Endothelial cell of umbilical vein (primary cell): ENCODE measurements at regions not wholly inside any gene's neighbourhood (a gene's known extent, or its start where the extent isn't known, plus 50 kb on each side); places are given as distances from the start of the nearest gene placed in this dataset.

Experiments
- BruUV-seq: library from RNA; stranded (reverse); fragments of 400-500 nt; replicated peaks from 2 replicates; lab custom pipeline; 2021; lab: Mats Ljungman, UMichigan
- CTCF ChIA-PET: fragments of 300-600, 350-600 bp; sonication (Branson Sonifier 250); formaldehyde crosslinking; loops from one replicate; lab custom pipeline; 2021; ENCODE audit warnings: antibody characterized with exemption, inconsistent platforms; lab: Charles Lee
- POLR2A ChIA-PET: fragments of 300-600, 350-600 bp; sonication (Branson Sonifier 250); formaldehyde crosslinking; loops from one replicate; lab custom pipeline; 2021; ENCODE audit warnings: antibody characterized with exemption, inconsistent platforms; lab: Charles Lee
- DNase-seq: peaks from one replicate; pipeline ENCODE4 v3.0.0-alpha.2; 2011; ENCODE audit warnings: low read depth, low spot score
- FAIRE-seq: peaks from 2 replicates; lab custom pipeline; 2011; peaks lifted over from hg19 to GRCh38; lab: Jason Lieb, UNC
- H2AFZ ChIP-seq: 2 replicates; pipeline ENCODE4 v1.6.0; 2012; ENCODE audit warnings: low read depth, low read length, control low read depth, inconsistent platforms
- H3K27ac ChIP-seq: 2 replicates; pipeline ENCODE4 v1.5.1; 2011; ENCODE audit warnings: low read depth, mild to moderate bottlenecking, control low read depth, low read length, moderate library complexity; ENCODE audit not compliant: insufficient read depth
- H3K27me3 ChIP-seq, 2 experiments: 2 replicates each; pipeline versions ENCODE4 v1.6.0 to v1.6.1; 2011; ENCODE audit warnings: low read length in 2 of 2, mixed read lengths in 1 of 2; ENCODE audit not compliant: control insufficient read depth in 2 of 2, insufficient read depth in 2 of 2
- H3K36me3 ChIP-seq, 2 experiments: 2 replicates in 1 of 2; 3 replicates in 1 of 2; pipeline ENCODE4 v1.5.1; 2011; ENCODE audit warnings: low read length in 2 of 2, mild to moderate bottlenecking in 1 of 2, moderate library complexity in 1 of 2; ENCODE audit not compliant: control insufficient read depth in 2 of 2, insufficient read depth in 2 of 2; ENCODE audit errors: extremely low read depth in 1 of 2
- H3K4me1 ChIP-seq: 3 replicates; pipeline ENCODE4 v1.5.1; 2011; ENCODE audit warnings: mild to moderate bottlenecking, low read length; ENCODE audit not compliant: control insufficient read depth, insufficient read depth; ENCODE audit errors: extremely low read depth
- H3K4me2 ChIP-seq: 2 replicates; pipeline ENCODE4 v1.6.1; 2011; ENCODE audit warnings: low read length, control low read depth, mixed read lengths; ENCODE audit not compliant: insufficient read depth
- H3K4me3 ChIP-seq, 3 experiments: fragments of 200-600 bp in 1 of 3; sonication (generic), shearing (Covaris generic) in 1 of 3; replicated peaks in 1 of 3; 2 replicates each; pipeline ENCODE4 v1.5.1; 2011 to 2016; ENCODE audit warnings: control low read depth in 3 of 3, low read length in 3 of 3, mild to moderate bottlenecking in 2 of 3, inconsistent platforms in 1 of 3, low read depth in 1 of 3, moderate library complexity in 1 of 3; ENCODE audit not compliant: insufficient read depth in 1 of 3
- H3K79me2 ChIP-seq: 2 replicates; pipeline ENCODE4 v1.6.0; 2012; ENCODE audit warnings: low read length, inconsistent platforms; ENCODE audit not compliant: control insufficient read depth, insufficient read depth
- H3K9ac ChIP-seq: replicated peaks from 2 replicates; pipeline ENCODE3; 2011; ENCODE audit warnings: low read length, control low read depth; ENCODE audit not compliant: insufficient read depth; ENCODE audit errors: extremely low read depth
- H3K9me1 ChIP-seq: replicated peaks from 3 replicates; pipeline ENCODE4 v1.6.0; 2011; ENCODE audit warnings: mild to moderate bottlenecking, low read length; ENCODE audit not compliant: control insufficient read depth, insufficient read depth; ENCODE audit errors: extremely low read depth
- H3K9me3 ChIP-seq: replicated peaks from 2 replicates; pipeline ENCODE4 v1.5.1; 2012; ENCODE audit warnings: low read length, inconsistent platforms; ENCODE audit not compliant: control insufficient read depth, insufficient read depth
- H4K20me1 ChIP-seq: replicated peaks from 2 replicates; pipeline ENCODE3; 2011; ENCODE audit warnings: mild to moderate bottlenecking, low read length; ENCODE audit not compliant: control insufficient read depth, insufficient read depth; ENCODE audit errors: extremely low read depth
- CTCF ChIP-seq, 2 donors: IDR thresholded peaks; 1 replicate in 1 of 2; 2 replicates in 1 of 2; pipeline ENCODE4 v1.5.1; 2011; ENCODE audit warnings: low read length in 2 of 2, mild to moderate bottlenecking in 2 of 2, moderate library complexity in 2 of 2, control low read depth in 1 of 2, inconsistent platforms in 1 of 2, low read depth in 1 of 2; ENCODE audit not compliant: insufficient read depth in 1 of 2; ENCODE audit errors: extremely low read depth in 1 of 2
- EZH2 ChIP-seq: IDR thresholded peaks from 2 replicates; pipeline ENCODE4 v1.6.1; 2012; ENCODE audit warnings: borderline replicate concordance, low read depth, mild to moderate bottlenecking, moderate library complexity, low read length, inconsistent platforms; ENCODE audit not compliant: severe bottlenecking
- FOS ChIP-seq: IDR thresholded peaks from 2 replicates; pipeline ENCODE4 v1.6.1; 2011; ENCODE audit warnings: mild to moderate bottlenecking, low read length, moderate library complexity, borderline replicate concordance; ENCODE audit not compliant: insufficient read depth
- GATA2 ChIP-seq: IDR thresholded peaks from 2 replicates; pipeline ENCODE4 v1.7.0; 2011; ENCODE audit warnings: low read depth, mild to moderate bottlenecking, moderate library complexity, mixed read lengths, low read length; ENCODE audit not compliant: insufficient read length, insufficient read depth
- JUN ChIP-seq: IDR thresholded peaks from 2 replicates; pipeline ENCODE4 v1.6.1; 2011; ENCODE audit warnings: borderline replicate concordance, low read depth; ENCODE audit not compliant: insufficient read length, insufficient read depth
- MAX ChIP-seq: IDR thresholded peaks from 2 replicates; pipeline ENCODE4 v1.6.1; 2011; ENCODE audit not compliant: insufficient read depth, insufficient read length
- MYC ChIP-seq: IDR thresholded peaks from one replicate; pipeline ENCODE4 v1.6.1; 2011; ENCODE audit warnings: mild to moderate bottlenecking, low read depth, low read length
- POLR2A ChIP-seq: IDR thresholded peaks from 2 replicates; pipeline ENCODE4 v1.6.1; 2012; ENCODE audit warnings: low read depth, mild to moderate bottlenecking, control low read depth, low read length
- POLR2AphosphoS5 ChIP-seq: IDR thresholded peaks from 2 replicates; pipeline ENCODE4 v1.6.1; 2012; ENCODE audit warnings: low read depth, mild to moderate bottlenecking, control low read depth, low read length, moderate library complexity; ENCODE audit not compliant: insufficient read depth
- dilution Hi-C: fragments of 300-500 bp; cut with MboI; formaldehyde crosslinking; loops from one replicate; pipeline ENCODE4 v1.15.0; 2019; ENCODE audit warnings: low sequenced_read_pairs; ENCODE audit not compliant: extremely low pct_ligation_motif_present
- intact Hi-C: fragments of 100-400 bp; cut with micrococcal nuclease; formaldehyde crosslinking; loops from one replicate; pipeline ENCODE4 v1.10.0; 2022

DNA sequence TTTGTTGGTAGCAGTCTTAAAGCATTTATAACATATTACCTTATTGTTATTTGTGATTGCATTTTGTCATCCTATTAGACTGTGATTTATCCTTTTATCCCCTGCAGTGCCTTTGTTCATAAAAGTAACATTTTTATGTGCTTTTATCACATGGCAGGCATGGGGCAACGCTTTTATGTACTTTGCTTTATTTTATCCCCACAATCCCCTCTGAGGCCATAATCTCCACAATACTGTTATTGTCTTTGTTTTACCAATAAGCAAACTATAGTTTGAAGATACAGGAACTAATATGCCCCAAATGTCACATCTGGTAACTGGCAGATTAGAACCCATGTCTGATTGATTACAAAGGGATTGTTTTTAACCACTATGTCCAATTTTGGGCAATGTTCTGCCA, 613.5 kb downstream of the REEP3 start:
- FAIRE-seq (no peak), DNase-seq (no peak)
- ChIA-PET POLR2A (no interaction called here), CTCF (no interaction called here)
- Histone ChIP-seq H3K4me1 (no peaks in the 10 kb centered on the region), H3K27ac (no peak overlapping the region), H3K27me3 (no peaks in the 10 kb centered on the region), H3K4me3 (no peak overlapping the region), H4K20me1 (no peaks in the 10 kb centered on the region), H3K9me1 (no peaks in the 10 kb centered on the region), H2AFZ (no peak overlapping the region), H3K36me3 (no peaks in the 10 kb centered on the region), H3K9ac (no peak overlapping the region), H3K9me3 (no peaks in the 10 kb centered on the region), H3K79me2 (no peaks in the 10 kb centered on the region), H3K4me2 (no peak overlapping the region)
- dilution Hi-C loops = no loop called here
- TF ChIP-seq MAX (no peak), JUN (no peak), EZH2 (no peak), POLR2A (no peak), CTCF (IDR thresholded peaks at IDR 0.05; ENCODE audit: extremely low read depth in 1 of 2, insufficient read depth in 1 of 2, low read depth in 1 of 2, low read length in 2 of 2) (no peak), POLR2AphosphoS5 (no peak), GATA2 (no peak), FOS (no peak), MYC (no peak)
- intact Hi-C loops = no loop called here
- no TSS peak for BruUV-seq
